DMS 273 treated with DMSO at 0.1 percent for 48 hours (cell line): ENCODE measurements at regions not wholly inside any gene's neighbourhood (a gene's known extent, or its start where the extent isn't known, plus 50 kb on each side); places are given as distances from the start of the nearest gene placed in this dataset.

Source experiments
- DNase-seq: peaks from one replicate; lab custom pipeline; 2025; lab: John Stamatoyannopoulos, UW

DNA sequence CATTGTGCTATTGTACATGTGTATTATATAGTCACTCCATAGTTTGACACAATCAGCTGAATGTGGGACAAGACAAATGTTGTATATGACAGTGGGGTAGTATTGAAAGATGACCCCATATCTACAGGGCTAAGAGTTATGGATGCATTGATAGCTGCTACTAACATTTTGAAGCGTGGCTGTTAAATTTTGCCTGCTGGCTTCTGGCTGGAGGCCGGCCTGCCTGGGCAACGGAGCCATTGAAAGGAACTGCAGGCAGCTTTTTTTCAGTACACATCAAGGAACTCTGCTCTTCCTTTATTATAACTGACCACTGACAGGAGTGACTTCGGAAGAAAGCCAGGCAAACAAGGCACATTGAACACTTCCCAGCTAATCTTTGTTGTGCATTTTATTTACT is 76.1 kb upstream of the TMEM33 start:
- DNase-seq = no peak

DNA sequence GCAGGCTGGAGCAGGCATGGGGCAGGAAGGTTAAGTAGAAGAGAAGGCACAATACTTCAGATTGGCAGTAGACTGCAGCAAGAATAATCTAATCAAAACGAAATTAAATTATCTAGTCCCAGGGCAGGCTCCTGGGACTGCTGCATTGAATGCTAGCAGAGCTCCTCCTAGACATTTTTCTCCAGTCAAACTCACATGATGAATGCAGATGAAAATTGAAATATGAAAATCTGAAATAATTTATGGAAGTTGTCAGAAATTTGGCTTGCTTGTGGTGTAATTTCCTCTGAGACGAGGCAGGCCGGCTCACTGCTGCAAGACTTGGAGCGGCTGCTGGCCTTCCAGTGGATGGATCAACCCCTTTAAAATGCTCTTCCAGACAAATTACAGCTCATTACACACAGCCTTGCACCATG is 78.0 kb upstream of the TMEM33 start:
- no peak for DNase-seq

DNA sequence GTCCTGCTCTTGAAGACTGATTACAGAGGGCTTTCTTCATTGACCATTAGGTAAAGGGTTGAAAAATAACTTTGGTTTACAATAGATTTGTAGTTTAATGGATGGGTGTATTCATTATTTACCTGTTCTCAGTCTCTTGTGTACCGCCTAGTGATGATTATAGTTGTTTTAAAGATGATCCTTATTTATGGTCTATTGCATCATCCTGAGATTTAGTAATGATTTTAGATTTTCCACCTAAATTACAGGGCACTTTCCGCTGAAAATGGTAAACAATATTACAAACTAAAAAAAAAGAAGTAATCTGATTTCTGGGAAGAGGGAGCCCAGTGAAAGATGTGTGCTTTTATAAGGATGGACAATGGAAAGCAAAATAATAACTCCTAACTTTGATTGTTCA is 78.4 kb upstream of the TMEM33 start:
- DNase-seq = no peak

DNA sequence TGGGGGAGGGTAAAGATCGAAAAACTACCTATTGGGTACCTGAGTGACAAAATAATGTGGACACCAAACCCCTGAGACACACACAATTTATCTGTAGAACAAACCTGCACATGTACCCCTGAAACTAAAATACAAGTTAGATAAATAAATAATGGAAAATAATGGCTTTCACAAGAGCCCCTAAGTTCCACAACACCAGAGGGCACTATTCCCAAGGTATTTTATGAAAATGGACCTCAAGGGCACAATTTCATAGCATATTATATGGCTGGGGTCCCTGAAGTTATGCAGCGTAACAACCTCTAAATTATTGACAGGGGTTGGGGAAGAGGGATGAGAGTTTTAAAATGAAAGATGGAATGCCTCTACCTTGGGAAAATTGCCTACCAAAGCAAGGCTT is 81.3 kb upstream of the TMEM33 start:
- DNase-seq = no peak

DNA sequence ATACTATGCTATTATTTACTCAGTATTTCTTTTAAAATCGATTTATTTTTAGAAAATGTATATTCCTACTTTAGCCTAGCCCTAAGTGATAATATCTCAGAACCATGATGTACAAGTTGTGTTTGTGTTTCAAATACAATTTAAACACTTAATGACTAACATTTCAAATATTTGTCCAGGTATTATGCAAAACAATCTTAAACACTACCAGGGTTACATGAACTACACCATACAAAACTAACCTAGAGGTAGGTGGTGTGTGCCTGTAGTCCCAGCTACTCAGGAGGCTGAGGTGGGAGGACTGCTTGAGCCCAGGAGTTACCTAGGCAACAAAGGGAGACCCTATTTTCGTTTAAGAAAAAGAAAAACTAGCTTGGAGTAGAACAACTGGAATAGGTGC is 83.0 kb upstream of the TMEM33 start:
- DNase-seq = no peak

DNA sequence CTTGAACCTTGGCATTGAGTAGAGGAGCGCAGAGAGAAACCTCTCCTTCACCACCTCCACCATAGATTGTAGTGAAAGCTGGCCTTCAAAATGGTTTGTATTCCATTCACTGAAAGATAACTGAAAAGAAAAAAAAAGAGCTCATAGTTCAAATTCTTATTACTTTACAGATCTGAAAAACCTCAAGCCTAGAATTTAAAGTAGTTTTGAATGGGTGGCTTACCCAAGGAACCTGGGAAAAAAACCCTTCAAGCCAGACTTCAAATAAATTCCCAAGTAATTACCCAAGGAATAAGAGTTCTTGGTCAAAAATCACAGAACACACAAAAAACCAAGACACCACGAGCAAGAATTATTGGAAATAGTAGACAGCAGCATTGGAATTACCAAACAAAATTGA is 83.6 kb upstream of the TMEM33 start:
- DNase-seq = no peak

DNA sequence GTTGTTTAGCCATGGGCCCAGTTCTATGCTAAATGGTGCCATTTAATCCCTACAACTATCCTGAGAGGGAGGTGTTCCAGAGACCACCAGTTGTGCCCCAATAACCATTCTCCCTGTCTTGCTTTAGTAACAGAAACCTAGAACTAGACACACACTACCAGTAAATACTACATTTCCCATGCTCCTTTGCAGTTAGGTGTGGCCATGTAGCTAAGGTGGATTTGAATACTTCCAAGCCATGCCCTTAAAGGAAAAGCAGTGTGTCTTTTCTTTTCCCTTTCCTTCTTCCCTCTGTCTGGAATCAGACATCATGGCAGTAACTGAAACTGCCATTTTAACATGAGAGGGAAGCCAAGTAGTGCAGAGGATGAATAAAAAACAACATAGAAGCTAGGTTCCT is 90.9 kb upstream of the TMEM33 start:
- DNase-seq = no peak

DNA sequence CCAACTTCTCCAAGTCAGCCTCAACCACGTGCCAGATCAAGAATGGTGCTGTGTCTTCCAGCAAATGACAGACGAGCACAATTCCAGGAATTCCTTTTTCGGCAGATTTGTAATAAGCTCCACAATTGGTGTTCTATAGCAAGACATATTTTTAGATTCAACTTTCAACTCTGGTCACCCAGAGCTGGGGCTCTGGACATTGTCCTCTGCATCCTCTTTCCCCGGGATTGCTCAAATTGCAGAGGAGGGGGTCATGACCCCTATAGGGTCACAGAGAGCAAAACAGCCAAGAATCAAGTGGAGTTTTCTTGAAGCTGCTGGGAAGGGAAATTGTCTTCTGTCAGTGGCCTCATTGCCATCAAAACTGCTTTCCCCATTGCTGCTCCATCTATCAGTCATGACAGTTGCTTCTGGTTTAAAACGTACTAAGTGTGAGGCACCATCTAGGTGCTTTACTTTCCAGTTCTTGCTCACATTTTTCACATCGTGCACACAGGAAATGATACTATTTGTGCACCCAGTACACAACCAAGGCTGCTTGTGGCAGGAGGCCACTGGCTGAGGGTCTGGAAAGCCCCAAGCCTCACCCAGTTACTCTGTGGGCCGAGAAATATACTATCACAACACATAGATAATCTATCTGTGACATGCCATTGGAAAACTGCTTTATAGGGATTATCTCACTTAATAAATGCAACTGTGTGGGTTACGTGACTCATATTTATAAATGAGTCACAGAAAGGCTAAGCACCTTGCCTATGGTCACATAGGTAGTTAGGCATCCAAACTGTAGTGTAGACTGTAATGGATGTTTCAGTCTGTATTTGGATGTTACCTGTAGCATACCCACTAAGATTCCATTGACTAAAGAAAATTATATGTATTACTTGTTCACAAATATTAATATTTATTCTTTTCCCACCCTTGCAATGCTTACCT is 91.7 kb upstream of the PHOX2B start:
- DNase-seq = no peak

DNA sequence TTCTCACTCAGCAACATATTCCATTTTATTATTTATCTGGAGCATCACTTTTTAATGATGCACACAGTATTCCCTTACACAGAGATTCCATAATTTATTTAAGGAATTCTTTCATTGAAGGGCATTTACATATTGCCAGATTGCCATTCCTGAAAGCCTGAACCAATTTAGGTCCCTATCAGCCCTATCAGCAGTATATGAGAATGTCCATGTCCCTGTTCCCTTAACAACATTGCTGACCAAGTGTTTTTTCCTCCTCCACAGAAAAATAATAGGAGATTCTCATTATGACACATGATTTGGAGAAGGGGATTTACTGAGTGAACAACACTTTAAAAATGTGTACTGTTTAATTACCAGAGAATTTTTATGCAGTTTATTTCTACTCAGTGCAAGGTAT is 90.1 kb upstream of the PHOX2B start:
- DNase-seq = no peak

DNA sequence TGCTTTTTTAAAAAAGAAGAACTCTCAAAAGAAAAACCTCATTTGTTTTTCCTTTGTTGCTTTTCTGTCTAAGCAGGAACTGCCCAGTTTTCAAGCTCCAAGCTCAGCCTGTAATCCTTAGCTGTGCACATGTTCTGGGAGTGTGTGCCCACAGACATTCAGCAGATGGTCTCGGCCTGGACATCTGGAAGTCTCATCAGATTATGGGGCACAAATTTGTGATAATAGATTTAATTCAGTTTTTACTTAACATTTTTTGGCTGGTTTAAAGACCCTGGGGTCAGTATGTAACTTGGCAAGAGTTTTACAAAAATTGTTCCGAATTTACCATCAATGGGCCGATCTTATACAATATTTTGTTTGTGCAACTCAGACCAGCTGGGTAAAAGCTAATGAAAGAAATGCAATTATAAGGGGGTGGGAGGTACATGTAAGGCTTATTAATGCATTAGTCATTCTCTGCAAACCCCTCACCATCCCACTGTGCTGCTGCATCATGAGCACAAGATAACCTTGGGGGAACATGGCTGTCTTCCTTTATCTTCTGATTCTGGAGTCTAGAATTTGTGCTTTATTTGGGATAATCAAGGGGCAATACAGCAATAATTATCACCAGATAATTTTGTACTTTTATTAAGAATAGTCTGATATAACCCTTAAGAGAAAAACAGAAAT is 86.9 kb upstream of the PHOX2B start:
- DNase-seq = peak; percentile 66

DNA sequence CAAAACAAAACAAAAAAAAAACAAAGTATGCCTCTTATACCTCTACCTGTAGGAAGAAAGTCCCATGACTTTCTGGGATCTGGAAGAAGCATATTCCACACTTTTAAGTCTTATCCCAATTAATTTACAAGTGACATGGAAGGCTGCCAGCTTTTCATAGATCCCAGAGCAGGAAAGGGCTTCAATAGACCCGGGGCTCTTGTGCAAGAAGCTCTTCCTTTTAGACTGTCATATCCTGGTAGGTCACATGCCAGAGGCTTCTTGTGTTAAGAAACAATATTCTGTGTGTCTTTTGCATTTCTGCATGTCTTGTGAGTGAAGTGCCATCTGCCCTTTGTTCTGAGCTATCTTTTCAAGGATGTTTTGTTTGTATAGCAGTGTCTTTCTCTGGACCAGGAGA is 84.4 kb upstream of the PHOX2B start:
- DNase-seq = no peak

DNA sequence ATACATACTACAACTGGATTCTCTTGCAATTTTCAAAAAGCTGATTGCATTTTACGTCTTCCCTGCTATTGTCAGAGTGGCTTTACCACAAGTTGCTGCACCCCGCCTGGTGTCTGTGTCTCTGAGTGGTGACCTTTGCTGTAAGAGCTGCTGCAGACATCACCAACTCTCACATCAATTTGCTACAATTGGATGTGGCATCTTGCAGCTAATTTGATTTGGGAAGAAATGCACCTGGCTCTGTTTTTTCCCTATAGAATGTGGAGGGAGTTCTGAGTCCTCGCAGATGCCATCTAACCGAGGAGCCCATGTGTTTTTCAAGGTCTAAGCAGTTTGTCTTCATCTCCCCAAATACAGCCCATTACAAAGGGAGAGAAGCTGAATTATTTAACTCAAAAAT is 73.8 kb upstream of the PHOX2B start:
- DNase-seq = no peak

DNA sequence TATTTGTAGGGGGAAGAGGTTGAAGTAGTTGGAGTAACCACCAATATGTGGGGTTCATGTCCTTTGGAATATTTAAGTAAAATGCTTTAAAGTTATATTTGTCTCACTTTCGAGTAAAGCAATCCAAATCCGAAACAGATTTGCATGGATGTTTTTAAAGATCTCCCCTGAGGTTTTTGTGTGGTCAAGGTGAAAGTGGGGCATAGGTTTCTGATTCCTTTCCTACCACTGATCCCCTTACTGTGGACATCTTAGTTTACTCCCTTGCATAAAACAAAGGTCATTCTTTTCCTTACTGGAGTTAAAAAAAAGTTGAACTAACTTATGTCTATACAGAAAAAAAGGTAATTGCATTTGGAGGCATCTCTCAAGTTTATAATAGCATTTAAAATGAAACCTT is 71.9 kb upstream of the PHOX2B start:
- no peak for DNase-seq

DNA sequence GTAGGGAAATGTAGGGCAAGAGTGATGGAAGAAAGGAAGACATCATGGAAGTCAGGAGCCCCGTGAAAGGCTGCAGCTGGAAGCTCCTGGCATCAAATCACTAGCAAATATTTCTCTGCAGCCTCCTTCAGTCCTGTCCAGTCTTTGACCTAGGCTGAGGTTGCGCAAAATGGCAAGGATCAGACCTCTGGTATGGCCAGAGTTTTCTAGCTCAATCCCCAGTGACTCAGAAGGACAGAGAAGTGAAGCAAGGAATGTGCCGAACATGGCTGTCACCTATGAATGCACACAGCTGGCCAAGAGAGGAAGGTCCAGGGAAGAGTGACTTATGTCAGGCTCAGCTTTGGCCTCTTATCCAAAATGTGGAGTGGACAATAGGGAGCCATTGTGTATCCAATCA is 71.1 kb upstream of the PHOX2B start:
- DNase-seq = no peak

DNA sequence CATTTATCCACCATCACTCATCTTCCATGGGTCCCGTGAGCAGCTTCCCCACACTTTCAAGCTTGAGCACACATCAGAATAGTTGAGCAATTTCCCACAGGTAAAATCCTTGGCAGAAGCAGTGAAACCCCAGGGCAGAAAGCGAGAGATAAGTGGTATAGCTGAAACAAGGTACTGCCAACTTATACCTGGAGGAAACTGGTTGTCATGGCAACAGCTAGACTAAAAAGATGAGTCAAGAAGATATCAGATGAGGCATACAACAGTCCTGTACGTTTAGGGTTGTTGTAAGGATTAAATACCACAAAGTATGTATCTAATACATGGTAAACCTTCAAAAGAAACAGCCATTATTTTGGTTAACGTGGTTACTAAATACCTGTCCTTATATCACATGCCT is 66.9 kb upstream of the PHOX2B start:
- no peak for DNase-seq

DNA sequence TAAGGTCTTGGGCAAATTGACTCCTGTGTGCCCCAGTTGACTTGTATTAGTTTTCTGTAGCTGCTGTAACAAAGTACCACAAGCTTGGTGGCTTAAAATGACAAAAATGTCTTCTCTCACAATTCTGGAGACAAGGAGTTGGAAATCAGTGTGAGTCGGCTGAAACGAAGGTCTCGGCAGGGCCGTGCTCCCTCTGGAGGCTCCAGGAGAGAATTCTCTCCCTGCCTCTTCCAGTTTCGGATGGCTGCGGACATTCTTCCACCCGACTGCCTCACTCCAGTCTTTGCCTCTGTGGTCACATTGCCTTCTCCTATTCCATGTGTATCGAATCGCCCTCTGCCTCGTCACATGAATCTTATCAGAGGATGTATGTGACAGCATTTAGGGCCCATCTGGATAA is 66.0 kb upstream of the PHOX2B start:
- no peak for DNase-seq

DNA sequence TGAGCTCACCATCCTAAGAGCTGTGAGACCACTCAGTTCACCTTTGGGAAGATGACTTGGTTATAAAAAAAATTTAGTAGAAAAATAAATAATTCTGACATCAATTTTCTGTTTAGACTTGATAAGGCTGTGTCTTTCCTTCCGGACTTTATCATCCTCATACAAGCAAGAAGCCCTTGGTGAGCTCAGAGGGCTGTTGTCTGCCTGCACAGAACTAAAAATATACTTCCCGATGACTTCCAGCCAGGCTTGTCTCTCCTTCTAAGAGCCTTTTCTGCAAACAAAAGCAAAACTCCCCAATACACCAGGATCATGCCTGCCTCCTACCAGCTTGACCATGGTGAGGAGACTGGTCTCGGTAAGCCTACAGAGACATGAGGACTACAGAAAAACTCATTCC is 58.3 kb upstream of the PHOX2B start:
- DNase-seq = no peak

DNA sequence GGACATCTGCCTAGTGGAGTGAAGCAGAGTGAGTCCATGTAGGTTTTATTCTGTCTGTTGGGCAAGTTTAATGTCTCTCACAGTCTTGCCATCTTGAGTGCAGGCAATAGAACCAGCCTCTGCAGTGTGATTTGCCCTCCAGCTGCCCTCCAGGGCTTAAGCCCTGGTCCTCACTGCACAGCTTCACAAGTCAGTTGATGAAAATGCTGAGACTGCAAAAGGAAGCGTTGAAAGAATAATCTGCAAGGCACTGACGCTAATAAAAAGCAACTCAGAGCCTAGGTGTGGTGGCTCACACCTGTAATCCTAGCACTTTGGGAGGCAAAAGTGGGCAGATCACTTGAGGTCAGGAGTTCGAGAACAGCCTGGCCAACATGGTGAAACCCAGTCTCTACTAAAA is 54.1 kb upstream of the PHOX2B start:
- no peak for DNase-seq

DNA sequence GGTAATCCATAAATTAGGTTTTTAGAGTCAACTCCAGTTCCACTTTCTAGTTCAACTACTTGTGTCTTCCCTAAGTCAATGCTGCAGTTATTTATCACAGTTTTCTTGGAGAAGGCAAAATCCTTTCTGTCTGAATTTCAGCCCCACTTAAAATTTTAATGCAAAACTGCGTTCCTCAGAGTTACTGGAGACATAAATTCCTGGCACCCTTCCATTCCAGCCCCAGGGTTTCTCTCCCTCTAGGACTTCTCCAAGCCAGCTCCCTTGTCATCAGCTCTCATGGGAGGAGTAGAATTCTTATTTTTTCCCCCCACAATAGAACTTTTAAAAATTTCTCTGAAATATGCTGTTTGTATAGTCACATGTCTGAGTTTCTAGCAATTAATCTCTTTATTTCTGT is 50.6 kb upstream of the PHOX2B start:
- no peak for DNase-seq
